Skeletal muscle satellite cell (primary cell): ENCODE measurements at regions not wholly inside any gene's neighbourhood (a gene's known extent, or its start where the extent isn't known, plus 50 kb on each side); places are given as distances from the start of the nearest gene placed in this dataset.

Experiments
- H3K27me3 ChIP-seq: 2 replicates; pipeline ENCODE4 v1.7.0; 2013; ENCODE audit warnings: low read length; ENCODE audit not compliant: control insufficient read depth, insufficient read depth
- H3K36me3 ChIP-seq: 2 replicates; pipeline ENCODE4 v1.7.0; 2013; ENCODE audit warnings: mild to moderate bottlenecking, control low read depth, low read length; ENCODE audit not compliant: insufficient read depth
- H3K4me1 ChIP-seq: 2 replicates; pipeline ENCODE4 v1.7.0; 2013; ENCODE audit warnings: low read length; ENCODE audit not compliant: control insufficient read depth, insufficient read depth
- H3K4me2 ChIP-seq: 2 replicates; pipeline ENCODE4 v1.7.0; 2013; ENCODE audit warnings: mild to moderate bottlenecking, low read length
- H3K4me3 ChIP-seq: 2 replicates; pipeline ENCODE4 v1.7.0; 2013; ENCODE audit warnings: low read length
- H3K9ac ChIP-seq: 2 replicates; pipeline ENCODE4 v1.7.0; 2013; ENCODE audit warnings: mild to moderate bottlenecking, low read depth, low read length, moderate library complexity
- H3K9me3 ChIP-seq: replicated peaks from 2 replicates; pipeline ENCODE4 v1.7.0; 2013; ENCODE audit warnings: mild to moderate bottlenecking, control low read depth, low read length

DNA sequence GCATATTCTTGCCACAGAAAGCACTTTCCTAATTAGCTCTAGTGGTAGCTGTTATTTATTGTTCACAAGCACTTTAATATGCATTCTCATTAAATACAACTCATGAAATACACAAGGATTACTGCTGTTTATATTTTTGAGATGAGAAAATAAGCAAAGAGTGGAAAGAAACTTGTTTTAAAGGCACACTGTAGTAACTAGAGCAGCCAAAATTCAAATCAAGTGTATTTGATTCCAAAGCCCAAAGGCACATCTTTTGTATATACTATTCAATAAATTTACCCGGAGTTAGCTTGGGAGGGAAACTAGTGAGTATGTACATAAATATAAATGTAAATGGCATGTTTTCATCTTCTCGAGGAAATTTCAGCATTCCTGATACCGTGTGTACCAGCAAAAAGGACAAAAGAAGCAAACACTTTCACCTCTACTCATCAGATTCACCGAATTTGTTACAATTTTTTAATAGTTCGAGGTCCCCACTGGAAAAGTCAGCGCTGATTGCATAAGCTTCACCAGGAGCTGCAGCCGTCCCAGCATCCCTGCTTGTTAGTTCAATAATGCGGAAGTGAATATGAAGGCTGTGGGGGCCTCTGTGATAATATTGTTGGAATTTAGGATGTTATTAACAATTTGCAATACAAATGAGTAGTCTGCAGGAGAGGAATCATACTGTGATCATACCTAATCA is 371.6 kb upstream of the MON1B start:
- Histone ChIP-seq H3K9ac (no peak overlapping the region), H3K36me3 (no peaks in the 10 kb centered on the region), H3K9me3 (no peaks in the 10 kb centered on the region), H3K4me2 (no peak overlapping the region), H3K4me3 (no peak overlapping the region), H3K27me3 (no peaks in the 10 kb centered on the region), H3K4me1 (no peaks in the 10 kb centered on the region)

DNA sequence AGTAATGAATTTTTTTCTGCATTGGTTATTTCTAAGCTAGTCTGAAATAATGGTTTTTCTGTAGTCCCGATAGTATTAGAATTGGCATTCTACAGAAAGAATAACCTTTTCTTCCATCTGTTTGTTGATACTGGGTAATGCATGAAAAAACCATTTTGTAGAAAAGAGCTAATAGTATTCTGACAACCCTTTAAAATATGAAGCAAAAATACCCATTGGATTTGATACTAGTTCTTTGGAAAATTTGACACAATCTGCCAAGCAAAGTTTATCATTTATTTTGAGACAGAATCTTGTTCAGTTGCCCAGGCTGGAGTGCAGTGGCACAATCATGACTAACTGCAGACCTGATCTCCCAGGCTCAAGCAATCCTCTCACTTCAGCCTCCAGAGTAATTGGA is 366.8 kb upstream of the MON1B start:
- H3K9me3 ChIP-seq, result no peaks in the 10 kb centered on the region

DNA sequence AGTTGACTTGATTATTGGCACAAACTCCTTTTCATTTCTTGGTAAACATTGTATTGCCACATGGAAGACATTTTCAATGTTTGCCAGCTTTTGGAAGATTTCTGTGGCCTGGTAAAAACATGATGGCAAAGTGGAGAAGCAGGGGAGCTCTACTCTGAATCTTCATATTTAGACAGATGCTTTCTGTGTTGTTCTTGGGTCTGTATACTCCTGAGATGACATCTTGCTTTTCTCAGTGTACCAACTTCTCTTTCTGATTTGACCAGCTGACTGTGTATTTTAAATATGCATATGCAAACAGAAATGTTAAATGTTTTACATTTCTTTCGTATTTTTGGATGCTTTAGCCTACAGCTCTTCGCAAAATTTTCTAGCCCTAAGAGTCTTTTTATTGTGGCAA is 366.2 kb upstream of the MON1B start:
- H3K36me3 ChIP-seq, result no peaks in the 10 kb centered on the region
- no peak overlapping the region for H3K4me2 ChIP-seq
- no peaks in the 10 kb centered on the region for H3K27me3 ChIP-seq
- no peak overlapping the region for H3K4me3 ChIP-seq
- no peak overlapping the region for H3K9ac ChIP-seq
- H3K4me1 ChIP-seq, result no peaks in the 10 kb centered on the region
- no peaks in the 10 kb centered on the region for H3K9me3 ChIP-seq

More for the DNA sequence above, 366.8 kb upstream of the MON1B start:
- Histone ChIP-seq H3K36me3 (no peaks in the 10 kb centered on the region), H3K4me2 (no peak overlapping the region), H3K4me1 (no peaks in the 10 kb centered on the region), H3K4me3 (no peak overlapping the region), H3K27me3 (no peaks in the 10 kb centered on the region), H3K9ac (no peak overlapping the region)

DNA sequence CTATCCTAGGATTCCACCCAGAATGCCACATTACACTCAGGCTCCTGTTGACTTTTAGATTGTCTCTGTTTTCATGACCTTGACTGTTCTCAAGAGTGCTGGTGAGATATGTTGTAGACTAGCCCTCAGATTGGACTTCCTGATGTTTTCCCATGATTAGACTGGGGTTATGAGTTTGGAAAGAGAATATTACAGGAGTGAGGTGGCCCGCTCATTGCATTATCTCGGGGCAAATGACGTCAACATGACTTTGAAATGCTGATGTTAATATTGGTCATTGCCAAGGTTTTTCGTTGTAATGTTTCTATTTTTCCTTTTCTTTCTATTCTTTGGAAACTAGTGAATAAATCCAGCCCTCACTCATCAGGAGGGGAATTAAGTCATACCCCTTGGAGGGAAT is 355.7 kb upstream of the MON1B start:
- no peak overlapping the region for H3K4me2 ChIP-seq
- H3K9ac ChIP-seq, result no peak overlapping the region
- no peaks in the 10 kb centered on the region for H3K4me1 ChIP-seq
- no peaks in the 10 kb centered on the region for H3K27me3 ChIP-seq
- no peaks in the 10 kb centered on the region for H3K36me3 ChIP-seq
- no peak overlapping the region for H3K4me3 ChIP-seq
- H3K9me3 ChIP-seq, result no peaks in the 10 kb centered on the region

DNA sequence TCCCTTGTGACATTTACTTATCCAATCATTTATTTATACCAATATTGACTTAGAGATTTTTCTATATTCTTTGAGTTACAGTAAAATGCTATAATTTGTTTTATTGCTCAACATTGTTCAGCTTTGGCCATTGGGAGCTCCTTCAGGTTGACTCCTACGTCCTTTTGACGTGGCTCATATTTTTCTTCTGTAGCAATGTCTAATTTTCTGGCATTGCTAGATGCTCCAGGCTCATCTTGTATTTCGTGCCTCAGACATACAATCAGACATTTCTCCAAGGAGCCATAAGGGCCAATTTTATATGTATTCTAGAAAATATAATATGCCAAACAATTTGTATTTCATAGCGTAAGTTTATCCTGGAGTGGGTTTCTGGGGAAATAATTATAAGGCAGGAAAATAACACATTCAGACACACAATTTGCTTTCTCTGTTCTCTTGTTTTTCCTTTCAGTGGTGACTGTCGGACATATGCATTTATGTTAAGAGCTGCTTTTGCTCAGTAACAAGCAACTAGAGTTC is 355.1 kb upstream of the MON1B start:
- Histone ChIP-seq H3K4me3 (no peak overlapping the region), H3K9ac (no peak overlapping the region), H3K36me3 (no peaks in the 10 kb centered on the region), H3K27me3 (no peaks in the 10 kb centered on the region), H3K9me3 (no peaks in the 10 kb centered on the region), H3K4me2 (no peak overlapping the region), H3K4me1 (no peaks in the 10 kb centered on the region)

DNA sequence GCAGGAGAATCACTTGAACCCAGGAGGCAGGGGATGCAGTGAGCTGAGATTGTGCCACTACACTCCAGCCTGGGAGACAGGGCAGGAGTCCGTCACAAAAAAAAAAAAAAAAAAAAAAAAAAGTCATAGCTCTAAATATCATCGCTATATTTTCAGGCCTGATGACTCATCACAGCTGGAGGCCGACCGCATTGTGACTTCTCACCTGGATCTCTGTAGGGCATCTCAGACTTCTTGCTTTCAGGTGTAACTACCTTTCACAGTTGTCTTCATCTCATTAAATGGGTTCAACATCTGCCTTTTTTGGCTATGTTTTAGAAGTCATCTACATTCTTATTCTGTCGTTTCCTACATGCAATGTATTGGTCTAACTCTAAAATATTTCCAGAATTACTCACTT is 353.1 kb upstream of the MON1B start:
- Histone ChIP-seq H3K4me1 (no peaks in the 10 kb centered on the region), H3K9me3 (no peaks in the 10 kb centered on the region), H3K36me3 (no peaks in the 10 kb centered on the region), H3K4me3 (no peak overlapping the region), H3K4me2 (no peak overlapping the region), H3K27me3 (no peaks in the 10 kb centered on the region), H3K9ac (no peak overlapping the region)

DNA sequence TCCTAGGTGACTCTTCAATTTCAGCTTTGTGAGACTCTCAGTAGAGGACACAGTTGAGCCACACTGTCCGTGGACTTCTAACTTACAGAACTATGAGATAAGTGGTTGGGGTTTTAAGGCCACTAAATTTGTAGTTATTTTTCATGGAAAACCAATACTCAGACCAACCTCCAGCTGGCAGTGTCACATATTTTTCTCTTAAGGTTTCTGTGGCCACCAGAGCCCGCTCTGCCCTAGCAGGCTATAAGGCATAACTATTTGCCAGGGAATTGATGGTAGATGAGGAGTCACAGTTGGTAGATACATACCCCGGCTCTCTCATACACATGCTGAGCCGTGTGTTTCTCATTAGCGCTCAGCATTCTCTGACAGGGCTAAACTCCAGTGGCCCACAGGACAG is 336.8 kb upstream of the MON1B start:
- no peak overlapping the region for H3K4me3 ChIP-seq
- H3K4me1 ChIP-seq, result no peaks in the 10 kb centered on the region
- no peak overlapping the region for H3K9ac ChIP-seq
- no peaks in the 10 kb centered on the region for H3K36me3 ChIP-seq
- no peaks in the 10 kb centered on the region for H3K9me3 ChIP-seq
- no peak overlapping the region for H3K4me2 ChIP-seq
- no peaks in the 10 kb centered on the region for H3K27me3 ChIP-seq

DNA sequence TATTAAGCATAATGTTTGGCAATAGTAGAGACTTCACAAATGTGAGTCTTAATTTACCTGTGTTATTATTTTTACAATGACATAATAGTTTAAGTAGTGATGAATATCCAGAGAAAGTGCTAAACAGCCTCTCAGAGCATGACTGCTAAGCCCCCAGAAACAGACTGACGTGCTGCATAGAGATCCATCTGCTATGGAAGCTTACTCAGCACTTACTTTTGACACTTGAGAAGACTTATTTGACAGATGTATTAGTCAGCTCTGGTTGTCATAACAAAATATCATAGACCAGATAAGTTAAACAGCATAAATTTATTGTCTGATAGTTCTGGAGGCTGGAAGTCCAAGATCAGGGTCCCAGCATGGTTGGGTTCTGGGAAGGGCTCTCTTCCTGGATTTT is 334.9 kb upstream of the MON1B start:
- Histone ChIP-seq H3K4me1 (no peaks in the 10 kb centered on the region), H3K4me2 (no peak overlapping the region), H3K27me3 (no peaks in the 10 kb centered on the region), H3K4me3 (no peak overlapping the region), H3K9me3 (no peaks in the 10 kb centered on the region), H3K36me3 (no peaks in the 10 kb centered on the region), H3K9ac (no peak overlapping the region)

DNA sequence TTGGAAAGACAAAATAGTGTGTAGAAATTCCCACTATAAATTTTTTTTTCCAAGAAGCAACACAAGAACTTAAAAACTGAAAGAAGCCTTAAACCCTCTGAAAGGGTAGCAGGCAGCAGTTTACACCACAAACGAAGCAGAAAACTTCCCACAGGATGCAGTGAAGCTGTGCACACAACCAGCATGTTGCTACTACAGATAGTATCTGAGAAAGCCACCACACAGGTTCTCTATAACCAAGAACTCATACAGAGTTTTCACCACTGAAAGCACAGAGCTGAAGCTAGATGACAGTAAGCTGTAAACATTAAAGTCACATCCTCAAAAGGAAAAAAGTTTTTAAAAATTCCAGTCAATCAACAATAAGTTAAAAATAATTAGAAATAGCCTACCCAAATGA is 333.6 kb upstream of the MON1B start:
- H3K9me3 ChIP-seq, result no peaks in the 10 kb centered on the region
- H3K9ac ChIP-seq, result no peak overlapping the region
- H3K4me1 ChIP-seq, result no peaks in the 10 kb centered on the region
- H3K27me3 ChIP-seq, result no peaks in the 10 kb centered on the region
- no peak overlapping the region for H3K4me2 ChIP-seq
- no peaks in the 10 kb centered on the region for H3K36me3 ChIP-seq
- no peak overlapping the region for H3K4me3 ChIP-seq

DNA sequence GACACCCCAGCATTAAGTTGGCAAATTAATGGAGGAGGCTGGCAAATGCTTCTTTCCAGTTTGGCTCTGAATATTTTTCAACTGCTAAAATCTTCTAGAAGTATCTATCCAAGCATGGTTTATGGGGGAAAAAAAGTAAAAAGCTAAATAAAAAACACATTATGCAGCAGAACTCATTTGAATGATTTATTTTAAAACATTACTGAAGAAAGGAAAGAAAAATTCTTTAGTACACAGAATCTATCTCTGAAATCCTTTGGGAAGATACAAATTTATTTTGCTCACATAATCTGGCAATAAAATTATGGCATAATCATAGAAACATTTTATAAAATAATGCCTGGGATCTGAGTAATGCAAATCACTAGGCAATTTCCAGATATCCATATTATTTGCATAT is 328.1 kb upstream of the MON1B start:
- Histone ChIP-seq H3K4me3 (no peak overlapping the region), H3K27me3 (no peaks in the 10 kb centered on the region), H3K9me3 (no peaks in the 10 kb centered on the region), H3K4me2 (no peak overlapping the region), H3K36me3 (no peaks in the 10 kb centered on the region), H3K9ac (no peak overlapping the region), H3K4me1 (no peaks in the 10 kb centered on the region)

DNA sequence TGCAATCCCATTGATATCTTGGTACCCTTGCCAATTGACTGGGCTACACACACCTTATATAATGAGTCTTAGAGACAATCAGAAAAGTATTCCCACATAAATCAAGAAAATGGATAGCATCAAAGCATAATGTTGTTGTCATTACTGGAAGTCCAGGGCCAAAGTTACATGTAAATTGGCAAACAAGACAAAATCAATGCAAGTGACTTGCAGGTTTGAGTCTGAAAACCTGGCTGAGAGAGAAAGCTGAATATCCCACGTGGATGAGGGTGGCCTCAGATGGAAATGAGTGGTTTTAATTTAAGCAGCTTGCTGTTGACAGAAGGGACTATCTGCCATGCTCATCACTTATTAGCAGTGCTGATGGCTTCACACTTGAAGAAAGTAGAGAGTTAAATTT is 324.0 kb upstream of the MON1B start:
- no peaks in the 10 kb centered on the region for H3K27me3 ChIP-seq
- no peak overlapping the region for H3K4me3 ChIP-seq
- H3K36me3 ChIP-seq, result no peaks in the 10 kb centered on the region
- H3K4me2 ChIP-seq, result no peak overlapping the region
- no peak overlapping the region for H3K9ac ChIP-seq
- H3K9me3 ChIP-seq, result no peaks in the 10 kb centered on the region
- H3K4me1 ChIP-seq, result no peaks in the 10 kb centered on the region

DNA sequence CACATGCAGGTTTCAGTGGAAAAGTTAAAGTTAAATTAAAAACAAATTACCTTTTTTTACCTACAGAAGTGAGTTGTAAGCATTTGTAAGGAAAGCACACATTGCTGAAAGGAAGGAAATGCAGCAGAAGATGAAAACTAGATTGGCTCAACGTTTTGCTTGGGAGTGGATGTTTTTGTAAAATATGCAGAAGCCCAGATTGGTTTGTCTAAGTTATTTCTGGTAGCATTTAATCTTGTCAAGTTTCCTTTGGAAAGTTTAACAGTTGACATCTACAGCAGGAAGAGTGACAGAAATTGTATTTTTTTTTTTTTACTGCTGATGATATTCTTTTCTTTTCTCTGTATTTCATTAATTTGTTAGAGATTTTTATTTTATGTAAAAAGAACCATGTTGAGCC is 315.1 kb upstream of the MON1B start:
- Histone ChIP-seq H3K9ac (no peak overlapping the region), H3K4me1 (no peaks in the 10 kb centered on the region), H3K36me3 (no peaks in the 10 kb centered on the region), H3K4me2 (no peak overlapping the region), H3K4me3 (no peak overlapping the region), H3K9me3 (no peaks in the 10 kb centered on the region), H3K27me3 (no peaks in the 10 kb centered on the region)
